ENCODE measurements at regions not wholly inside any gene's neighbourhood (a gene's known extent, or its start where the extent isn't known, plus 50 kb on each side); places are given as distances from the start of the nearest gene placed in this dataset.

- H3K4me3 Mint-ChIP-seq, result no peak overlapping the region
- H3K36me3 Mint-ChIP-seq (ENCODE audit: low read depth), result no peaks in the 10 kb centered on the region
- DNase-seq (no peak), ATAC-seq (ENCODE audit: low read depth) (no peak)
- peaks cover 9% of the 10 kb centered on the region for H3K9me3 Mint-ChIP-seq
- POLR2A ChIA-PET, result interaction anchor here (0.6 kb wide), 1 partner anchor 365 kb away, joined by 7 read pairs; no protein-coding TSS in a partner anchor
- TF ChIP-seq, protein P1, sequence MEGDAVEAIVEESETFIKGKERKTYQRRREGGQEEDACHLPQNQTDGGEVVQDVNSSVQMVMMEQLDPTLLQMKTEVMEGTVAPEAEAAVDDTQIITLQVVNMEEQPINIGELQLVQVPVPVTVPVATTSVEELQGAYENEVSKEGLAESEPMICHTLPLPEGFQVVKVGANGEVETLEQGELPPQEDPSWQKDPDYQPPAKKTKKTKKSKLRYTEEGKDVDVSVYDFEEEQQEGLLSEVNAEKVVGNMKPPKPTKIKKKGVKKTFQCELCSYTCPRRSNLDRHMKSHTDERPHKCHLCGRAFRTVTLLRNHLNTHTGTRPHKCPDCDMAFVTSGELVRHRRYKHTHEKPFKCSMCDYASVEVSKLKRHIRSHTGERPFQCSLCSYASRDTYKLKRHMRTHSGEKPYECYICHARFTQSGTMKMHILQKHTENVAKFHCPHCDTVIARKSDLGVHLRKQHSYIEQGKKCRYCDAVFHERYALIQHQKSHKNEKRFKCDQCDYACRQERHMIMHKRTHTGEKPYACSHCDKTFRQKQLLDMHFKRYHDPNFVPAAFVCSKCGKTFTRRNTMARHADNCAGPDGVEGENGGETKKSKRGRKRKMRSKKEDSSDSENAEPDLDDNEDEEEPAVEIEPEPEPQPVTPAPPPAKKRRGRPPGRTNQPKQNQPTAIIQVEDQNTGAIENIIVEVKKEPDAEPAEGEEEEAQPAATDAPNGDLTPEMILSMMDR (IDR thresholded peaks at IDR 0.05), result no peak
- H3K27me3 Mint-ChIP-seq, result peaks cover 4% of the 10 kb centered on the region
- H3K27ac Mint-ChIP-seq, result no peak overlapping the region
- CTCF ChIA-PET, result interaction anchor here (1.1 kb wide), 1 partner anchor 93 kb away, joined by 4 read pairs; no protein-coding TSS in a partner anchor
- intact Hi-C loops (cut with micrococcal nuclease), result no loop called here
- H3K4me1 Mint-ChIP-seq, result peaks cover 2% of the 10 kb centered on the region
Measured at GRCh38 chr1:25112400-25112799, 119.9 kb downstream of the SYF2 start.

DNA sequence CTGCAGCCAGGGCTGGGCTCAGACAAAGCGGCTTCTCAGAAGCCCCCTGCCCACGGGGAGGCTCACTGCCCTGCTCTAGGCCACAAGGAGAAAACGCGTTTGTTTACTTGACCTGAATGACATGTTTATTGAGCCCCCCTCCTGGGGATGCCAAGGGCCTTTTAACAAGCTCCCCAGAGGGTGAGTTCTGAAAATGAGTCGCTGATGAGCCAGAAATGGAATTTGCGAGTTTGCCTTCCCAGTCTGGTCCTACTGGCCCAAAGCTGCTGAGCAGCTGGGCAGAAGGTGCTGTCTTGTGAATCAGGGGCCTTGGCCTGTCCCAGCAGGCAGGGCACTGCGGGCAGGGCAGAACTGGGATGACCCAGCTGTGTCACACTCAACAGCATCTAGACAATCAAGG is 120.6 kb downstream of the SYF2 start:
- Mint-ChIP-seq H3K4me1 (peaks cover 2% of the 10 kb centered on the region), H3K36me3 (ENCODE audit: low read depth) (no peaks in the 10 kb centered on the region), H3K4me3 (no peak overlapping the region), H3K27ac (no peak overlapping the region), H3K27me3 (peaks cover 4% of the 10 kb centered on the region), H3K9me3 (peaks cover 9% of the 10 kb centered on the region)
- ChIA-PET CTCF (no interaction called here), POLR2A (no interaction called here)
- intact Hi-C loops (cut with micrococcal nuclease), result no loop called here
- no peak for ATAC-seq (ENCODE audit: low read depth)
- TF ChIP-seq, protein P1 (IDR thresholded peaks at IDR 0.05), result no peak
- no peak for DNase-seq

GRCh38 chr1:25110485-25110884 is 121.8 kb downstream of the SYF2 start:
- ATAC-seq (ENCODE audit: low read depth), result no peak
- peaks cover 1% of the 10 kb centered on the region for H3K27me3 Mint-ChIP-seq
- H3K27ac Mint-ChIP-seq, result no peak overlapping the region
- H3K4me3 Mint-ChIP-seq, result no peak overlapping the region
- intact Hi-C loops (cut with micrococcal nuclease), result no loop called here
- ChIA-PET CTCF (no interaction called here), POLR2A (no interaction called here)
- peaks cover 9% of the 10 kb centered on the region for H3K9me3 Mint-ChIP-seq
- H3K36me3 Mint-ChIP-seq (ENCODE audit: low read depth), result no peaks in the 10 kb centered on the region
- peaks cover 2% of the 10 kb centered on the region for H3K4me1 Mint-ChIP-seq
- no peak for DNase-seq
- TF ChIP-seq, protein P1 (IDR thresholded peaks at IDR 0.05), result no peak

- Mint-ChIP-seq H3K4me1 (peaks cover 2% of the 10 kb centered on the region), H3K27ac (no peak overlapping the region), H3K4me3 (no peak overlapping the region), H3K36me3 (ENCODE audit: low read depth) (no peaks in the 10 kb centered on the region), H3K9me3 (peaks cover 9% of the 10 kb centered on the region), H3K27me3 (peaks cover 3% of the 10 kb centered on the region)
- DNase-seq (no peak), ATAC-seq (ENCODE audit: low read depth) (no peak)
- CTCF ChIA-PET, result no interaction called here
- POLR2A ChIA-PET, result no interaction called here
- TF ChIP-seq, protein P1 (IDR thresholded peaks at IDR 0.05), result no peak
- intact Hi-C loops (cut with micrococcal nuclease), result no loop called here
Measured at GRCh38 chr1:25110036-25110435, 122.3 kb downstream of the SYF2 start.

- Mint-ChIP-seq H3K4me1 (peaks cover 2% of the 10 kb centered on the region), H3K27me3 (peaks cover 6% of the 10 kb centered on the region), H3K9me3 (peaks cover 9% of the 10 kb centered on the region), H3K36me3 (ENCODE audit: low read depth) (no peaks in the 10 kb centered on the region), H3K4me3 (no peak overlapping the region), H3K27ac (peak overlapping the region; percentile 19)
- ChIA-PET CTCF (no interaction called here), POLR2A (no interaction called here)
- DNase-seq (no peak), ATAC-seq (ENCODE audit: low read depth) (no peak)
- intact Hi-C loops (cut with micrococcal nuclease), result no loop called here
- TF ChIP-seq, protein P1 (IDR thresholded peaks at IDR 0.05), result no peak
Measured at GRCh38 chr1:25109531-25109951, 122.8 kb downstream of the SYF2 start.

Data from activated B cell treated with CpG ODN at 0.5 μM for 24 hours (primary cell).